ENCODE measurements at regions not wholly inside any gene's neighbourhood (a gene's known extent, or its start where the extent isn't known, plus 50 kb on each side); places are given as distances from the start of the nearest gene placed in this dataset.

GRCh38 chr15:97084650-97085049 lies 754.1 kb downstream of the NR2F2 start:
- peaks cover 33% of the 10 kb centered on the region for H3K27me3 ChIP-seq (ENCODE audit: low read depth)
- H3K36me3 ChIP-seq, result no peaks in the 10 kb centered on the region
- TF ChIP-seq, protein P1, sequence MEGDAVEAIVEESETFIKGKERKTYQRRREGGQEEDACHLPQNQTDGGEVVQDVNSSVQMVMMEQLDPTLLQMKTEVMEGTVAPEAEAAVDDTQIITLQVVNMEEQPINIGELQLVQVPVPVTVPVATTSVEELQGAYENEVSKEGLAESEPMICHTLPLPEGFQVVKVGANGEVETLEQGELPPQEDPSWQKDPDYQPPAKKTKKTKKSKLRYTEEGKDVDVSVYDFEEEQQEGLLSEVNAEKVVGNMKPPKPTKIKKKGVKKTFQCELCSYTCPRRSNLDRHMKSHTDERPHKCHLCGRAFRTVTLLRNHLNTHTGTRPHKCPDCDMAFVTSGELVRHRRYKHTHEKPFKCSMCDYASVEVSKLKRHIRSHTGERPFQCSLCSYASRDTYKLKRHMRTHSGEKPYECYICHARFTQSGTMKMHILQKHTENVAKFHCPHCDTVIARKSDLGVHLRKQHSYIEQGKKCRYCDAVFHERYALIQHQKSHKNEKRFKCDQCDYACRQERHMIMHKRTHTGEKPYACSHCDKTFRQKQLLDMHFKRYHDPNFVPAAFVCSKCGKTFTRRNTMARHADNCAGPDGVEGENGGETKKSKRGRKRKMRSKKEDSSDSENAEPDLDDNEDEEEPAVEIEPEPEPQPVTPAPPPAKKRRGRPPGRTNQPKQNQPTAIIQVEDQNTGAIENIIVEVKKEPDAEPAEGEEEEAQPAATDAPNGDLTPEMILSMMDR (IDR thresholded peaks at IDR 0.05; ENCODE audit: borderline replicate concordance), result no peak
- no peaks in the 10 kb centered on the region for H3K9me3 ChIP-seq (replicated peaks)
- H3K27ac ChIP-seq (replicated peaks), result no peak overlapping the region
- DNase-seq, result no peak
- intact Hi-C loops (cut with micrococcal nuclease), result no loop called here
- no peaks in the 10 kb centered on the region for H3K4me1 ChIP-seq
- no peak overlapping the region for H3K4me3 ChIP-seq

DNA sequence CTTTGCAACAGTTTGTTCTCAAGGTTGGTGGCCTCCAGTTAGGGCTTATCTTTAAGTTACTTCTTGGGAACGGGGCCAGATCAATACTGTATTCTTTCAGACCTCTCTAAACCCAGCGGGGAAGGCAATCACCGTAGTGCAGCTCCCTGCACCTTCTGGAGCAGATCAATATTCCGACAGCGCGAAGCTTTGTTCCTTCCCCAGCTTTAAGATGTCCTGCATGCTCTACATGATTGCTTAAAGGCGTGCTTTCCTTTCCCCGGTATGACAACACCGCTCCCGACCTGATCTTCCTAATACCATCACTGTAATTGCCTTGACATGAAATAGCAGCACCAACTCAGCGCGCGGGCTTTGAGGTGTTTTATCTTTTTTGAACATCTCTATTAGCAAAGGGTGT lies 755.2 kb downstream of the NR2F2 start:
- intact Hi-C loops (cut with micrococcal nuclease), result no loop called here
- Histone ChIP-seq H3K27ac (replicated peaks) (no peak overlapping the region), H3K36me3 (no peaks in the 10 kb centered on the region), H3K4me1 (no peaks in the 10 kb centered on the region), H3K27me3 (ENCODE audit: low read depth) (peaks cover 40% of the 10 kb centered on the region), H3K9me3 (replicated peaks) (no peaks in the 10 kb centered on the region), H3K4me3 (no peak overlapping the region)
- no peak for DNase-seq
- TF ChIP-seq, protein P1 (IDR thresholded peaks at IDR 0.05; ENCODE audit: borderline replicate concordance), result no peak

GRCh38 chr15:97087006-97087741 lies 756.7 kb downstream of the NR2F2 start:
- intact Hi-C loops (cut with micrococcal nuclease), result no loop called here
- H3K27ac ChIP-seq (replicated peaks), result no peak overlapping the region

DNA sequence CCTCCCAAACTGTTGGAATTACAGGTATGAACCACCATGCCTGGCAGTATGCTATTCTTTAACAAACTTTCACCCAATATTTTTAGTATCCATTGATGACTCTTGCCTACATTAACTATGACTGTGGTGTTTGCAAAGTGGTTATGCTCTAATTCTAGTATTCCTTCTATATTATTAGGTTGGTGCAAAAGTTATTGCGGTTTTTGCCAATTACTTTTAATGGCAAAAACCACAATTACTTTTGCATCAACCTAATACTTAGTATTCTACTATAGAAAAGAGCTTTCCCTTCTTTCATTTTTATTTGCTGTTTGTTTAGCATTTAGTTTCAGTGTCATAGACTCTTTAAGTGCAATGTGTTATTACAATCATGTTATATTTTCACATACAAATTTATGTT lies 760.6 kb downstream of the NR2F2 start:
- no peaks in the 10 kb centered on the region for H3K9me3 ChIP-seq (replicated peaks)
- intact Hi-C loops (cut with micrococcal nuclease), result no loop called here
- no peak overlapping the region for H3K27ac ChIP-seq (replicated peaks)
- H3K4me1 ChIP-seq, result no peaks in the 10 kb centered on the region
- DNase-seq, result no peak
- TF ChIP-seq, protein P1 (IDR thresholded peaks at IDR 0.05; ENCODE audit: borderline replicate concordance), result no peak
- H3K4me3 ChIP-seq, result no peak overlapping the region
- no peaks in the 10 kb centered on the region for H3K36me3 ChIP-seq
- peaks cover 21% of the 10 kb centered on the region for H3K27me3 ChIP-seq (ENCODE audit: low read depth)

More at GRCh38 chr15:97087006-97087741, 756.7 kb downstream of the NR2F2 start:
- peaks cover 36% of the 10 kb centered on the region for H3K27me3 ChIP-seq (ENCODE audit: low read depth)
- H3K4me1 ChIP-seq, result no peaks in the 10 kb centered on the region
- TF ChIP-seq, protein P1 (IDR thresholded peaks at IDR 0.05; ENCODE audit: borderline replicate concordance), result no peak
- H3K4me3 ChIP-seq, result no peak overlapping the region
- no peaks in the 10 kb centered on the region for H3K9me3 ChIP-seq (replicated peaks)
- DNase-seq, result no peak
- H3K36me3 ChIP-seq, result no peaks in the 10 kb centered on the region

- DNase-seq, result no peak
- H3K36me3 ChIP-seq, result no peaks in the 10 kb centered on the region
- TF ChIP-seq, protein P1 (IDR thresholded peaks at IDR 0.05; ENCODE audit: borderline replicate concordance), result no peak
- H3K4me3 ChIP-seq, result no peak overlapping the region
- intact Hi-C loops (cut with micrococcal nuclease), result no loop called here
- no peaks in the 10 kb centered on the region for H3K4me1 ChIP-seq
- H3K9me3 ChIP-seq (replicated peaks), result no peaks in the 10 kb centered on the region
- H3K27me3 ChIP-seq (ENCODE audit: low read depth), result peaks cover 7% of the 10 kb centered on the region
- no peak overlapping the region for H3K27ac ChIP-seq (replicated peaks)
Observed at GRCh38 chr15:97092656-97093055, 762.2 kb downstream of the NR2F2 start.
